Subcutaneous abdominal adipose tissue (tissue), 5 donors: ENCODE measurements at regions not wholly inside any gene's neighbourhood (a gene's known extent, or its start where the extent isn't known, plus 50 kb on each side); places are given as distances from the start of the nearest gene placed in this dataset.
"Not testable (repeated sequence)": the region's sequence is repeated elsewhere in the genome, so short reads cannot be mapped to it uniquely, and the experiment has no call there.

ENCODE experiments used
- H3K27ac ChIP-seq: one replicate; pipeline ENCODE4 v1.7.0; 2013; ENCODE audit warnings: low read depth, mild to moderate bottlenecking, inconsistent platforms, low read length, moderate library complexity
- H3K27me3 ChIP-seq, 5 donors: one replicate each; pipeline ENCODE4 v1.7.0; 2013; ENCODE audit warnings: low read length in 5 of 5, inconsistent platforms in 1 of 5; ENCODE audit not compliant: control insufficient read depth in 5 of 5, insufficient read depth in 4 of 5
- H3K36me3 ChIP-seq, 5 donors: one replicate each; pipeline ENCODE4 v1.7.0; 2013; ENCODE audit warnings: low read length in 5 of 5; ENCODE audit not compliant: control insufficient read depth in 5 of 5, insufficient read depth in 5 of 5
- H3K4me1 ChIP-seq, 5 donors: one replicate each; pipeline ENCODE4 v1.7.0; 2013; ENCODE audit warnings: low read length in 5 of 5, mild to moderate bottlenecking in 3 of 5, moderate library complexity in 1 of 5; ENCODE audit not compliant: control insufficient read depth in 5 of 5, insufficient read depth in 5 of 5
- H3K4me3 ChIP-seq, 5 donors: one replicate each; pipeline ENCODE4 v1.7.0; 2013; ENCODE audit warnings: low read length in 5 of 5, low read depth in 1 of 5
- H3K9ac ChIP-seq, 5 donors: one replicate each; pipeline ENCODE4 v1.7.0; 2013; ENCODE audit warnings: low read length in 5 of 5, mild to moderate bottlenecking in 4 of 5, moderate library complexity in 3 of 5
- H3K9me3 ChIP-seq, 5 donors: one replicate each; pipeline ENCODE4 v1.7.0; 2013; ENCODE audit warnings: low read length in 5 of 5; ENCODE audit not compliant: control insufficient read depth in 5 of 5
- donor health status: healthy.
- donor health status: healthy.
- donor health status: healthy.
- donor health status: healthy.
- donor health status: healthy.

- H3K4me1 ChIP-seq = no peaks in the 10 kb centered on the region
- H3K27ac ChIP-seq = no peak overlapping the region
- no peak overlapping the region for H3K4me3 ChIP-seq
- H3K27me3 ChIP-seq = peaks cover 0 to 9% (median 0%) of the 10 kb centered on the region in 5 donors
- no peaks in the 10 kb centered on the region for H3K36me3 ChIP-seq
- no peak overlapping the region for H3K9ac ChIP-seq
- no peaks in the 10 kb centered on the region for H3K9me3 ChIP-seq
Measured at GRCh38 chr5:10880934-10881333, 119.9 kb upstream of the DAP start.

- not testable (repeated sequence) for H3K27ac ChIP-seq
Measured at GRCh38 chr5:10876996-10877395, 116.0 kb upstream of the DAP start.

GRCh38 chr5:10876006-10876744, 115.1 kb upstream of the DAP start:
- H3K4me3 ChIP-seq = no peak overlapping the region
- no peak overlapping the region for H3K27ac ChIP-seq
- H3K9ac ChIP-seq = no peak overlapping the region
- H3K27me3 ChIP-seq = peaks cover 0 to 5% (median 0%) of the 10 kb centered on the region in 5 donors
- no peaks in the 10 kb centered on the region for H3K36me3 ChIP-seq
- no peaks in the 10 kb centered on the region for H3K4me1 ChIP-seq
- no peaks in the 10 kb centered on the region for H3K9me3 ChIP-seq

More at GRCh38 chr5:10876996-10877395, 116.0 kb upstream of the DAP start:
- not testable (repeated sequence) for H3K27me3 ChIP-seq, H3K4me1 ChIP-seq, H3K4me3 ChIP-seq, H3K9ac ChIP-seq, H3K36me3 ChIP-seq, H3K9me3 ChIP-seq

- Histone ChIP-seq H3K9me3 (no peaks in the 10 kb centered on the region), H3K4me3 (no peak overlapping the region), H3K27ac (no peak overlapping the region), H3K36me3 (no peaks in the 10 kb centered on the region), H3K4me1 (peaks cover 0 to 2% (median 0%) of the 10 kb centered on the region in 5 donors), H3K27me3 (peaks cover 0 to 5% (median 2%) of the 10 kb centered on the region in 5 donors), H3K9ac (no peak overlapping the region)
Measured at GRCh38 chr5:10875201-10875768, 114.3 kb upstream of the DAP start.

DNA sequence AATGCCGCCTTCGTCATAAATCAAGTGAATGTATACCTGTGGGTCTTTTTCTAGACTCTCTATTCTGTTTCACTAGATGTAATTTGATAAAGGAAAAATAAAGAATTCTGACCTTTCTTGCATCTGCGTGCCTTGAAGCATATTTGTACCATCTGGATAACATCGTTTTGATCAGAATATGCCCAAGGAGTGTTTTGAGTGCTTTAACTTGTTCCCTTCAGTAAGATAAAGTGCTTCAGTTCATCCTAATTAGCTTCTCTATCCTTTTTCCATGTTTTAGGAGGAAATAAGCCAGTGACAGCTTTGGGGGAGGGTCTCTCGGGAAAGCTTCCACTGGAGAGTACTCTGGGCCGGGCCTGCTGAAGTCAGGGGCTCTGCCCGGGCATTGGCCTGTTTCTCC, 113.5 kb upstream of the DAP start:
- Histone ChIP-seq H3K9me3 (no peaks in the 10 kb centered on the region), H3K4me1 (peaks cover 0 to 2% (median 0%) of the 10 kb centered on the region in 5 donors), H3K4me3 (no peak overlapping the region), H3K36me3 (no peaks in the 10 kb centered on the region), H3K27ac (no peak overlapping the region), H3K9ac (no peak overlapping the region), H3K27me3 (peaks cover 0 to 5% (median 2%) of the 10 kb centered on the region in 5 donors)

DNA sequence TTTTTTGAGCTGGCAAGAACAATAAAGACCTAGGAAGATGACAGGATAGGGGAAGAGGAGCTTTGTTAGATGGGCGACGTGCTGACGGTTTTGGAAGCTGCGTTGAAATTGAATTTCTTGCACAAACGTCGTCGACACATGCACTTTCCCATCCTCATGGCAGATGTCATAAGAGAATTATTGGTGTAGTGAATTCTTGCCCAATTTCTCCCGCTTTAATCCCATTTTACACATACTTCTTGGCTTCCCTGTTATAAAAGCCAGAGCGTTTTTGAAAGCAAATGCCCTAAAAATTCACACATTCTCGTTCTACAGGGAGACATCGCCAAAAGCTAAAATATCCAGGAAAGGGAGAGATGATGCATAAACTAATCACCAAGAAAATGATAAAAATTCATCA, 109.8 kb upstream of the DAP start:
- no peak overlapping the region for H3K4me3 ChIP-seq
- H3K9ac ChIP-seq = peak overlapping the region in 1 of 5 donors; percentile 64
- H3K27me3 ChIP-seq = peaks cover 0 to 4% (median 0%) of the 10 kb centered on the region in 5 donors
- no peak overlapping the region for H3K27ac ChIP-seq
- no peaks in the 10 kb centered on the region for H3K9me3 ChIP-seq
- H3K4me1 ChIP-seq = peaks cover 0 to 2% (median 0%) of the 10 kb centered on the region in 5 donors
- H3K36me3 ChIP-seq = no peaks in the 10 kb centered on the region

GRCh38 chr5:10868956-10869355, 107.9 kb upstream of the DAP start:
- Histone ChIP-seq H3K4me1 (peaks cover 0 to 2% (median 0%) of the 10 kb centered on the region in 5 donors), H3K27ac (no peak overlapping the region), H3K9me3 (no peaks in the 10 kb centered on the region), H3K9ac (no peak overlapping the region), H3K4me3 (no peak overlapping the region), H3K36me3 (no peaks in the 10 kb centered on the region), H3K27me3 (peaks cover 0 to 4% (median 0%) of the 10 kb centered on the region in 5 donors)

DNA sequence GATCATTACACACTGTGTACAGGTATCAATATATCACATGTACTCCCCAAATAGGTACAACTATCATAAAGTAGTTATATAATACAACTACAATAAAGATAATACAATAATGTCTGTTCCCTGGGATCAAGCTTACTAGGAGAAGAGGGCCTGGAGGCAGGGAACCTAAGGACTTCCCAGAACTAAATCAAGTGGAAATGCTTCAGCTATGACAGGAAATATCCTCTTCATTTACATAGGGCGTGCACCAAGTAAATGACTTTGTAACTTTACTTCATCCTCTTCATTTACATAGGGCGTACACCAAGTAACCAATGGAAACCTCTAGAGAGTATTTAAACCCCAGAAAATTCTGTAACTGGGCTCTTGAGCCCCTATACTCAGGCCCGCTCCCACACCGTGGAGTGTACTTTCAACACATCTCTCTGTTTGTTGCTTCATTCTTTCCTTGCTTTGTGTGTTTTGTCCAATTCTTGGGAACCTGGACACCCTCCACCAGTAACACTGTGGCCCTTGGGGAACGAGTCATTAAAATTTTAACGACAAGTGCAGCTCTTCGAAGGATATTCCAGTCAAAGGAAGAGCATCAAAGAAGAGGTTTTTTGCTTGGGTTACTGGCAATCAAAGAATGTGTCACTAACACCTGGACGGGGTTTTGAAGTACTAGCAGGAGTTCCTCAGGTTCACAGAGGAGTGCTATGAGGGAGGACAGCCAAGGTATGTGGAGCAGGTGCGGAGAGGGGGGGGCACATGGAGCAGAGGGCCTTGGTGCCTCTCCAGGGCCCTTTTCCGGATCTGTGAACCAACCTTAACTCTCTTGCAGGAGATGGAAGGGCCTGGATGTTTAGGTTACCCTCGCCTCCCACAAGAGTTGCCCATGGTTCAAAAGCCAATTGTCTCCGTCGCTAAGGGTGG, 106.6 kb upstream of the DAP start:
- H3K4me3 ChIP-seq = no peak overlapping the region
- H3K36me3 ChIP-seq = no peaks in the 10 kb centered on the region
- H3K27ac ChIP-seq = no peak overlapping the region
- H3K9me3 ChIP-seq = no peaks in the 10 kb centered on the region
- peaks cover 0 to 4% (median 0%) of the 10 kb centered on the region in 5 donors for H3K27me3 ChIP-seq
- H3K9ac ChIP-seq = no peak overlapping the region
- peaks cover 0 to 2% (median 0%) of the 10 kb centered on the region in 5 donors for H3K4me1 ChIP-seq

DNA sequence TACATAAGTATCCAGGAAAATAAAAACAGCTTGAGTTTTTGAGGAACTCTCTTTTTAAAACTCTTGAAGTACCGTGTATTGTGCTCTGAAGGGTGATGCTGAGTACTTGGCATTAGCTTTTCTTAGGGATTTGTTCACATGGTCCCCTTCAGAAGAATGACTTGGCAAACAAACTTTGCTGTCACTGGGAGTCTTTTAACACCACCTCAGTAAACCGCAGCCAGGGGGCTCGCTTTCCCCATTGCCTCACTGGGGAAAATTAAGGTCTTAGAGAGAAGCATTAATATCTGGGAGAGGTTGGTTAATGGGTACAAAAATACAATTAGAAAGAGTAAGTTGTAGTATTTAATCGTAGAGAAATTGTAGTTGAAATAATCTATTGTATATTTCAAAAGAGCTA, 105.9 kb upstream of the DAP start:
- no peak overlapping the region for H3K4me3 ChIP-seq
- H3K9me3 ChIP-seq = no peaks in the 10 kb centered on the region
- H3K27ac ChIP-seq = no peak overlapping the region
- H3K9ac ChIP-seq = no peak overlapping the region
- H3K36me3 ChIP-seq = no peaks in the 10 kb centered on the region
- peaks cover 0 to 4% (median 0%) of the 10 kb centered on the region in 5 donors for H3K27me3 ChIP-seq
- peaks cover 0 to 2% (median 0%) of the 10 kb centered on the region in 5 donors for H3K4me1 ChIP-seq
